ENCODE measurements at regions not wholly inside any gene's neighbourhood (a gene's known extent, or its start where the extent isn't known, plus 50 kb on each side); places are given as distances from the start of the nearest gene placed in this dataset.

DNA sequence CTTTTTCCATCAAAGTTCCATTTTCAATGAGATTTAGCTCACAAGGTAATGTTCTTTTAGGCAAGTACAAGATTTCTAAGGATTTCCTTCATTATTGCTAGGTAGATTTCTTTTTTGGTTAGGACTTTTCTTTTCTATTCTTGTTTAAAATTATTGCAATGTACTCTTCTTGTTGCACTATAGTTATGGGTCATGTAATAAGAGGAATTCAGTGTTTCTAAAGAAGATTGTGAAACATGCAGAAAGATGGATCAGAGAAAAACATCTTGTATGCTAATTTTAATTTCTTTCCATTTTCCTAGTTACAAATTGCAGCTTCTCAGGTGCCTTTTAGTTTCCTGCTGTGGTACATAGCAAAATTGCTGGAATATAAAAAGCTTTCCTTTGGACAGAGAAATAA lies 56.1 kb downstream of the BTG1 start:
- no peak for DNase-seq

DNA sequence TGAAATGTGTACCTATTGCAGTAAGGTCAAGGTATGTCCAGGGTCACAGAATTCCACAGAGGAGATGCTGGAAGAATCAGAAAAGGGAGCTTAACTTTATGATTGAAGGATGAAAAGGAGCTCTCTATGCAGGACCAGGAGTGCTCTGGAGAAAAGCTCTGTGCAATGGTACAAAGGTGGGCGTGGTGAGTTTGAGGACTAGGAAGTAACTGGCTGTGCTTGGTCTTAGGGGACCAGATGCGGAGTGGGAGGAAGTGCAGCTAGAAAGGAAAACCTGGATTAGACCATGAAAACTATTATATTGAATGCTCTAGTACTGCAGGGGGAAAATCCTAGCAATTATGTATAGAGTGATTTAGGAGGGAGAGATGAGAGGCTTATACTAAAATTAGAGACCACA lies 56.8 kb downstream of the BTG1 start:
- no peak for DNase-seq

DNA sequence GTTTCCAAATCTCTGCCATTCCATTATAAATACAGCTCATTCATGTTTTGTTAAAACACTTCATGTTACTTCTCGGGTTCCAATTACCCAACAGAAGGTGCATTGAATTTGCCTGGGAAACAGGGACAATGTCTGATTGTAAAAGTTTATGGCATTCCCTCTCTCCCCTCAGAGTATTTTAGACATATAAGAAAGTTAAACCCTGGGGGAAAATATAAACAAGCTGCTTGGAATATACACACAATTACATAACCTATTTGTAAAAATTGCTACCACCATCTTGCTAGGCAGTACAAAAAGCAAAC lies 60.0 kb downstream of the BTG1 start:
- DNase-seq: no peak

DNA sequence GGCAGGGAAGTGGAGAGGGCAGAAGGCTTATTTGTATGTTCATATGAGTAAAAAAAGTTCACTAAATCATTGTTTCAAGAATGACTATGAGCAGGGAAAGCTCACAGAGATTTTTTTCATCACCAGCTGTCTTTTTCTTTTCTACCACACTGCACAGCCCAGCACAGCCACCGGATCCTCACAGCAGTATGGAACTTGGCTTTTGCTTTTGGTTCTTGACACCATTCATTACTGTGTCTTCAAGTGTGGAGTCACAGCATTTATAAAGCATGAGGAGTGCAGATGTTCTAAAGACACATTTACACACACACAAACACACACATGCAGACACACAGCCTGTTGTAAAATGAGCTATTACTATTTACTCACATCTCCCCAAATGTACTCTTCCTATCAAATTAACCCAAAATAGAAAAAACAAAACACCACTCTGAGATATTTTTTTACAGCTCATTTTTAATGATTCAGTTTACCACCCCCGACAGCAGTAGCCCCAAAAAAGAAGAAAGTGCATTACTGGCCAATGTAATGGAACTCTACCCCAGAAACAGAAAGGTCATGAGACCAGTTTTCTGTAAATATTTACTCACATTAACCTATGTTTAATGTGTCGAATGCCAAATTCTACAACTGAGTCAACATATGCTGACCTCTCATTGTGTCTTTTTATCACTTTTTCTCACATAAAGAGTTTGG lies 60.5 kb downstream of the BTG1 start:
- no peak for DNase-seq

DNA sequence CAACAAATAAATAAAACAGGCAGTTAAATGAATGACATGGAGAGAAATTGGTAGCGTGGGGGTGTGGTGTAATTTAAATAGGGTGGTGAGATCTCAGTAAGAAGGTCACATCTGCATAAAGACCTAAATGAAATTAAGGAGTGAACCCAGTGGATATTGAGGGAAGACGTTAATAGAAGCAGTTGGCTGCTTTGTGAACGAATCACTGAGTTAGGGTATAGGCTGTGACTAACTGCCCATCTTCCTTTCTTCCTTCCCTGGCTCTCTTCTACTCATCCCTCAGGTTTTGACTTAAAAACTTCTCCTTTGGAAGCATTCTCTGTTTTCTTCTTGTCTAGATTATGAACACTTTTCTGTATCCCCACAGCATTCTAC lies 64.7 kb downstream of the BTG1 start:
- no peak for DNase-seq

DNA sequence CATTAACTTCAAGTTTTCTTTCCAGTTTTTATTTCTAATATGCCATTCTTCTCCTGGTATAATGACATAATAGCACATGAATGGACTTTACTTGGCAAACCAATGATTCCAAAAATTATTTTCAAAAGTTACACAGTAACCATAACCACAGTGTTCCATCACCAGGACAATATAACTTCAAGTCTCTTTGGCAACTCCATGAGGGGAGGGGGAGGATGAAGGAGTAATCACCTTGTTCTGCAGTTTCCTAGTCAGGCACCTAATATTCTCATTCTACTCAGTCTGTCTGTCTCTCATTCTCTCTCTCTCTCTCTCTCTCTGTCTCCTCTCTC lies 66.6 kb downstream of the BTG1 start:
- no peak for DNase-seq

DNA sequence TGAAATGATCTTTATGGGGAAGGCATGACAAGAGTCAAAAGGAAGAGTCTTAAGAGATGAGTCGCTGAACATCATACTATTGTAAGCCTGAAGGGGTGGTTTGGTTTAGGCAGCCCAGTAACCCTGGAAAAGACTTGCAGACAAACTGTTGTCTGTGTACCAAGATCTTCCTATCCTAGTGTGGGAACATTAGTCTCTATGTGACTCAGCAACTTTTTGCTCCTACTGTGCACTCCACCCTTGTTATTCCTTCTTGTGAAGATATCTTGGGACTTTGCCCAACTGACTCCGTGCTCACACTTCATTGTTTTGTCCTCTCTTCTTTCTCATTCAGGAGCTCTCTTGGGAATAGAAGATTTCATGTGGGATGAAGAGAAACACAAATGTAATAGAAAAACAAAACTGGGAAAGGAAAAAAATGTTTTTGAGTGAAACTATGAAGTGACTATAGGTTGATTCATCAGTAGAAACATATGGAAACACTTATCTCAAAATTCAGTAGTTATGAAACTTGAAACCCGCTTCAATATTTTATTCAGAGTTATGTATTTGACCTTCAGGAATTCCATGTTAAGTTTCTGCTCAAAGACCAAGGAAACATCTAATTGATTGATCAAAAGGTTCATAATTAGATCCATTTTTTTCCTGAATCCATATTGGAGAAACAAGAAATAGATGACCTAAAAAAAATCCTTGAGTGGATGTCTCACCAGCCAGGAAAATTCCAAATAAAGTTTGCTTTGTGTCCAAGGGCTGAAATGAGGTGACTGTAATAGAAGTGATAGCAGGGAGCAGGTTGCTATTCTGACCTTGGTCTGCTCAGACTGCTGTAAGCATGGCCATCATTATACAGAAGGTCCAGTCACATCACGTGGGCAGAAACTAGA lies 67.2 kb downstream of the BTG1 start:
- DNase-seq: no peak

DNA sequence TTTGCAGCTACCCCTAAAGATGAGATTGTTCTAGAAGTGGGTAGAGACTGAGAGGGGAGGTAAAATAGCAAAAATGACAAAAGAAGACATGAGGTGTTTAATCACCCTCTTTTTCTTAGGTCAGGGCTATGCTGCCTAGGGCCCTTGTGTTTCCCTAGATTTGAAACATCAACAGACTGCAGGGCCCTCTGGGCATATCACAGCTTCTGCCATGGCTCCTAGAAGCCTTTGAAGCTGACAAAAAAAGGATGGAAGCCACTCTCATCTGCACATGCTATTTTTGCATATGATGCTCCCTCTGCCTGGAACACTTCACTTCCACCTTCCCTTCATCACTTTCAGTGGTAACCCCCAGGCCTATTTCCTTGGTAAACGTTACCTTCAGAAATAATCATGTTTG lies 68.1 kb downstream of the BTG1 start:
- no peak for DNase-seq

DNA sequence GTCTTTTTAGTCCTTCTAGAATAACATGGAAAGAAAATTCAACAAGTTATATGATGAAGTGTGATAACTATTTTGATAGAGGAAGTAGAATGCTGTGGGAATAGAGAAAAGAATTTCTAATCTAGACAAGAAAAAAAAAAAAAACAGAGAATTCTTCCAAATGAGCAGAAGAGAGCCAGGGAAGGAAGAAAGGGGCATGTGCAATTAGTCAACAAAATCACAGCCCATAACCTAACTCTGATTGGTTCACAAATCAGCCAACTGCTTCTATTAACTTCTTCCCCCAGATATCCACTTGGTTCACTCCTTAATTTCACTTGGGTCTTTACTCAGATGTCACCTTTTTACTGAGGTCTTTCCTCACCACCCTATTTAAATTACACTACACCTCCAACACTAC lies 69.5 kb downstream of the BTG1 start:
- DNase-seq: no peak

DNA sequence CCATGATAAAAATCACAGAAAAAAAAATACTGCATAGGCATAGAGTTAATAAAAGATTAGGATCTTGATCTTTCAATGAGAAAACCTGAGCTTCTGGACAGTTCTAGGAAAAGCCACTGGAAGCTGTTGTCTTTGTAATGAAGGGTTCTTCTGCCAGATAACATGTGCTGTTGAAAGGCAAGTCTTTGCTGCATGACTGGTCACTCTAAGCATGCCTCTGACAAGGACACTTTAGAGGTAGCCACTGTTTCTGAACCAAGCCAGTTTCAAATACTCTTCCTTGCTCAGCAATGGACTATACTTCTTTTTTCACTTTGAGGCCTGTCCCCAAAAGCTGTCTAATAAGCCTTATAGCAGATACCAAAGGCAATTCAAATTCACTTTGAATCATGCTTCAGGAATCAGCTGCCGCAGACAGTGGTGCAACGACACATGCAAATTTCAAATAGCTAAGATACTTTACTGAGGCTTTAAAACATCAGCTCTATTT lies 70.2 kb downstream of the BTG1 start:
- DNase-seq: no peak

DNA sequence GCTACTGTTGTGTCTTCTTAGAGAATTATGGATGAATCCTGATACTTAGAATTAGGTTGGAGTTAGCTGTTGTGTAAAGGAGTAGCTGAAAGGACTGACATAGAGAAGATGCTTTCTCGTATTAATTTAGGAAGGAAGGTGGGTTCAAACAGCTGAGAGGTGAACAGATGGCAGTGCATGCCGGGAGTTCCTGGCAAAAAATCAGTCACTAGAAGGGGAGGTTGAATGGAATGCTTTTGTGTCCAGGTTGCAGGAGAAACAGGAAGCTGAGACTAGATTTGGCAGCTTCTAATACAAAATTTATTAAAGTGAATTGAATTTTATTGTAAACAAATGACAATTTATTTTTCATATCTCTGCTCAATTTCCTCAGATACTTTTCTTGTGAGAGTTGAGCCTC lies 70.8 kb downstream of the BTG1 start:
- no peak for DNase-seq

DNA sequence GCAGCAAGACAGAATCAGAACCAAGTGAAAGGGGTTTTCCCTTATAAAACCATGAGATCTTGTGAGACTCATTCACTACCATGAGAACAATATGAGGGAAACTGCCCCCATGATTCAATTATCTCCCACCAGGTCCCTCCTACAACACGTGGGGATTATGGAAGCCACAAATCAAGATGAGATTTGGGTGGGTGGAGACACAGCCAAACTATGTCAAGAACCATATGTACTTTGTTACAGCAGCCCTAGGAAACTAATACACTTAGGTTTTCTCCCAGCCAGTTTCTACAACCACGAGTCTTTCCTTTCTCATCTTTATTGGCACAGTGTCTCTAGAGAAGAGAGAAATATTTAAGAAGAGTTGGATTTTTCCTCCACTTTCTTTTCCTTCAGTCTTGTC lies 72.6 kb downstream of the BTG1 start:
- DNase-seq: no peak

DNA sequence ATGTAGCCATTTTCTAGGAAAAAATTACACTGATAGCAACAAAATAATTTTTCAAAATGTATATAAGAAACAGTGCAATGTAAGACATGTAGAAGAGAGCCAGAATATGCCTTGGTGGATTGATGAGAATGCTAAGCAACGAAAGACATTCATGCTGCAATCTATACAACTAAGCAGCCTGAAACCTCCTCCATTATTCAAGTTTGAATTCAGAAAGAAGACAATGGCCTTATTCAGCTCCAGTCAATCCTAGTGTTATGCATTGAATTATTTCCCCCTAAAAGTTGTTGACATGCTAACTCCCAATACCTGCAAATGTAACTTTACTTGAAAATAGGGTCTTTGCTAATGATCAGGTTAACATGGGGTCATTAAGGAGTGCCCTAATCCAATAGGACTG lies 73.5 kb downstream of the BTG1 start:
- DNase-seq: no peak

DNA sequence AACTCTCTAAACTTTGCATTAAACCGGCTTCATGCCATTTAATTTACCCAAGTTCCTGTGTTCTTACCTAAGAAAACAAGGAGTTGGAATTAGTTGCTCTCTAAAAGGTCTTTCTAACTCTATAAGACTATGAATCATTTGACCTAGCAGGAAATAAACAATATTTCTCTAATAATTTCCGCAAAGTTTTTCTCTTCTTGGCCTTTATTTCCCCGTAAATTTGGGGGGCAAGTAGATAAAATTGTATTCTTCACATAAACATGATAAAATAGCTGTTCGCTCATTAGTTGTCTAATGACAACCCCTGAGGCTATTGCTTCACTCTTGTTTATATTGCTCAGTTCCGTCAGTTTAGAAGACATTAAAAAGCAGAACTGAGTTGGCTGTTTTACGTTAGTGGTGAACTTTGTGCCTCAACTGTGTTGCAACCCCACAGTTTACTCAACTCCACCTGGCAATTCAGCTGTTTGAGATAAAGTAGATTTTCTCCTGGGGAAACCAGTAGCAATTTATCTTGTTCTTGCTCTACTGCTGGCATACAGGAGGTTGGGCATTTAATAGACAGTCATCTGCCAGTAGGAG lies 74.7 kb downstream of the BTG1 start:
- no peak for DNase-seq

DNA sequence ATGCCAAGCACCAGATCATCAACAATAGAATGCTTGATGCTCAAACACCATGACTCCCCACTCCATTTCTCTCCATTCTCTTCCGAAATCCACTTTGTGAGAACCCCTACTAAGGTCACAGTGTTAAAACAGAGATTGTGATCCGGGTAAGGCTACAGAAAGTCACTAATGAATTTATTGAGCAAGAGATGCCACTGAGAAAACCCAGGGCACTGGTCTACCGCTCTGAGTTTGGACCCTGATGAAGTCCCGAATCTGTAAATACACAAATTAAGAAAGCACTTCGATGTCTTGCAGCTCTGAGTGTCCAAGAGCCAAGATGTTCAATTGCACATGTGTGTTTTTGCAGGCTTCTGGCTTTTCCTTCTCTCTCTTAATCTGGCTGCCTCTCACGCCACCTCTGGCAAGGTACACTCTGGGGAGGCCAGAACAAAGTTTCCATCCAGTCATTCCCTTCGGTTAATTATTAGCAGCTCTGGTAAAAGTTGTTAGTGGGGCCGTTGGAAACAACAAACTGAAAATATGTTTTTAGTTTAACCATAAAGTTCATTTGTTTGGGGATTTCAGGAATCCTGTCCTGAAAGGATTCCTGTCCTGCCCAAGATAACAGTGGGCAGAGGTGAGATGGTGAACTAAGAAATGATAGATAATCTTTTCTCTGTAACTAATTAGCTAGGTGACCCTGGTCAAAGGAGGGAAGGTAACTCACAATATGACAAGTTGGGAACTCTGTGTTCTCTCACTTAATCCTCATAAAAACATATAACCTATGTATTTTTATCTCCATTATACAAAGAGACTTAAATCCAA lies 75.4 kb downstream of the BTG1 start:
- DNase-seq: no peak

DNA sequence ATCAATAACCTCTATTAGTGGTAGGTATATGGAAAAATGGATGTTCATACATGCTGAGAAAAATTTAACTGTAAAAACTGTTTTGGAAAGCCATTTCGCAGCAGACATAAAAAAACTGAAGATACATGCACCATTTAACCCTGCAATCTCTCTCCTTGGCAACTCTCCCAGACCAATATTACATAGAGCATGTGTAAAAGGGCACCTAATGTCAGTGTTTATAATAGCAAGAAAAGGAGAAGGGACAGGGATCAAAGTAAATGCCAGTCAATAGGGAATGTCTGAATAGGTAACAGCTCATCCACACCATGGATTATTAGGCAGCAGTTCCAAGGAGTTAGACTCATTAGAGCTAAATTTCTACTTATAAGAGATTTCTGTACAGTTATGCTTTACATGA lies 77.2 kb downstream of the BTG1 start:
- DNase-seq: no peak

DNA sequence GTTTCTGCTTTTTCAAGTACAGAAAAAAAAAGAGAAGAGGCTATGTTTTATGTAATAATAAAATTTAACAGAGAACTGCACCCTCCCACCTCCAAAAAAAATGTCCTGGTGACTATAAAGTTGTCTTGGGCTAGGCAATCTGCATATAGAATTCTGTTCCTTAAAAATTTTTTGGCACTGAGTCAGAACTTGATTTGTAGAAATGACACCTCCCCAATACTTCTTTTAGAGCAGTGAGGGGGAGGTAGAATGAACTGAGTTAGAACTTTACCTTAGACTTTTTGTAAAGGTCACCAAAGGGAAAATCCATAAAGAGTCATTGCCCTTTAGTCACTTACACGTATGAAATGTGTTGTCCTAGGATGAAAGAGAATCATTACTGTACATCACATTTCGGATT lies 80.0 kb downstream of the BTG1 start:
- DNase-seq: no peak

DNA sequence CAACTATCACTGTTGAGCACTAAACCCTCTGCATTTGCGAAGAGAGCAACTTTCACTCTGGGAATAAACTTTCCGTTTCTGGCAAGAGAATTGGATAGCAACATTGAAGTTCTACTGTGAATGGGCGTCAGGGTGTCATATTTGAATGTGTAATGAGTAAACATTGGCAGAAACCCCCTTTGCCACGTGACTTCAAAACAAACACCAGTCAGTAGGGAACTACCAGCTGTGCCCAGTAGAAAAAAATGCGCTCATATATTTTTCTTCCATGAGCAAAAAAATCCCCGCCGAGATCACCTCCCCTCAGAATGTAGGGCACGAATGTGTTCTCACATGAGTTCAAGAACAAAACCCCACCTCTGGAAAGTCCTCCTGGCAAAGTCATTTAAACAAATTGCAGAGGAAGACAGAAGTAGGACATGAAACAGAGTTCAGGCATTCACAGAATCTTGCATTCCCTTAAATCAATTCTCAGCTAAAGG lies 80.6 kb downstream of the BTG1 start:
- DNase-seq: no peak

DNA sequence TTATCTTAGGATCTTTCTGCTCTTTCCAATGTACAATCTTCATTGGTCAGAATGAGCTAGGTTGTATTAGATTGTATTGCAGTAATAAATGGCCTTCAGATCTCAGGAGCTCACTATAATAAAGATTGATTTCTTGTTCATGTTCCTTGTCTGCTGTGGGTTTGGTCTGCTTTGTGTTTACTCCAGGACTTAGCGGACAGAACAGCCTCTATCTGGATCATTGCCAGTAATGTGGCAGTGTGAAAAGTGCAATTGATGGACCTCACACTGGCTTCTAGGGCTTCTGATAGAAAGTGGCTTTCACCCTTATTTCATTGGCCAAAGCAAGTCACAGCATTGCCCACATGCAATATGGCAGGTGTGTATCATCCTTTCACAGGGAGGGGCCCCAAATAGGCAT lies 81.2 kb downstream of the BTG1 start:
- no peak for DNase-seq

DNA sequence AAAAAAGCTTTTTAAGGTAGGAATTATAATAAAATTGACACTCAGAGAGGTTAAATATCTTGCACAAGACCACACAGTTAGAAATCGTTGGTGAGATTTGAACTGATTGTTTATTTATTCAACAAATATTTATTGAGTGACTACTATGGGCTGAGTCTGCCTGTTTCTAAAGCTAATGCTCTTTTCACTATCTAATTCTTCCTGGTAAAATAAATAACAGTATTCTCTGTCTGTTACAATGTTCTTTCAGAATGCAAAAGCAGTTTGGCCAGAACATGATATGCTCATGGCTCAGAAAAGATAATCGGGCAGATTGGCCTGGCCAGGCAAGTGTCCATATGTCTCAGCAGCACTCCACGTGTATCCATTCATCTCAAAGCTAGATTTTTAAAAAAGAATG lies 82.0 kb downstream of the BTG1 start:
- no peak for DNase-seq

DNA sequence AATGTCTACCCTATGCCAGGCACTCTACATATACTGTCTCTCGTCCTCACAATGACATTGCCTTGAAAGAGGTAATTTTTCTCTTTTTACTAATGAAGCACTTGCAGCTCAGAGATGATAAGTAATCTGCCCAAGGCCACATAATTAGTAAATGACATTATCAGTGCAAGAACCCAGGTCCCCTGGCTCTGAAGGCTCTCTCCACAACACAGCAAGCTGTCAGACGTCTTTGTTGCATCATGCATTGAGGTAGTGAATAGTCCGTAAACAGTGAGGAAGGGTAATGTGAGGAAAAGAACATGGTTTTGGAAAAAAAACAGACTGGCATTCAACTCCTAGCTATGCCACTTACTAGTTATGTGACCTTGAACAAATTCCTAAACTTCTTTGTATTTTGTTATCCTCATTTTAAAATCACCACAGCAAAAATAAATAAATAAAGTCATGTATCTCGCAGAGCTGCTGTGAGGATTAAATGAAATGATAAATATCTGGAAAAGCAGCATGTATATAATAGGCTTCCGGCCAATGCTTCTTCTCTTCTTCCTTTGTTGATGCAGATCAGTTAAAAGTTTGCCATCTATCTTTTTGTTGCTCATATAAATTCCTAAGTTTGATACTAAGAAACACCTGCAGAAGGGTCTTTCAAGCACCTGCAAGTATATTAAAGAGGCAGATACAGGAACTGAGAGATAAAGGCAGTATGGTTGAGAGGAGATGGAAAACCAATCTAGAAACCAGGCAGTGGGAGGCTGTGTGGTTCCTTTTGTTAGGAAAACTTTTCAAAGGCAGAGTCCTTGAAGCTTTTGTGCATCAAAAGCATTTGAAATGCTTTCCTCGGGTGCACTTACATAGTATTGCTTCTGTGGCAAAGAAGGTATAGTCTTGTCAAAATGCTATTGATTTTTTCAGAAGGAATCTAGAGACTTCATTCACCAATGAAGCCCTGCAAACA lies 82.8 kb downstream of the BTG1 start:
- no peak for DNase-seq

DNA sequence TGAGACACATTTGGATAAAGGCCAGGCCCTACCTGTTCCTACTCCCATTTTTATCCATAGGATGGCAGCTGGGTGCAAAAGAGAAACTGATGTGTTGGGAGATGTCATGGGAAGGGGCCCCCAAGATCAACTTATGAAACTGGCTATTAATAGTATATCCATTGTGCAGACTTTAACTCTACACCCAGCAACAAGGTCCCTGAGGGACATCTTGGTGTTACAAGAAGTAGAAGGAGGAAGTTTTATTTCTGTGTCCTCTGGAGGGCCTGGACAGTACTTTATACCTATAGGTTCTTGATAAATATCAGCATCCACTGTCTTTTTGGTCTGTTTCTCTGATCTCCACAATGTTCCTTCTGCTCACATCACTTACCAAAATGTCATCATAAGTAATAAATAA lies 84.6 kb downstream of the BTG1 start:
- DNase-seq: no peak

Data from activated T-cell treated with anti-CD3 and anti-CD28 coated beads, Interleukin-2, amount 50 U/mL, for 1 hour (primary cell).